Activated CD8-positive, alpha-beta memory T cell treated with anti-CD3 and anti-CD28 coated beads, Interleukin-2, amount 50 U/mL, for 1 hour (primary cell): ENCODE measurements at regions not wholly inside any gene's neighbourhood (a gene's known extent, or its start where the extent isn't known, plus 50 kb on each side); places are given as distances from the start of the nearest gene placed in this dataset.
"Not testable (repeated sequence)": the region's sequence is repeated elsewhere in the genome, so short reads cannot be mapped to it uniquely, and the experiment has no call there.

Experiments used
- DNase-seq: peaks from one replicate; pipeline ENCODE4 v3.0.0-alpha.2; 2020; ENCODE audit errors: extremely low read depth

GRCh38 chr11:11010624-11011127 is 152.8 kb upstream of the ZBED5 start:
- no peak for DNase-seq

- DNase-seq: no peak
Observed at GRCh38 chr11:11009179-11009578, 151.3 kb upstream of the ZBED5 start.

- no peak for DNase-seq
Observed at GRCh38 chr11:11004069-11004468, 146.2 kb upstream of the ZBED5 start.

- no peak for DNase-seq
Observed at GRCh38 chr11:11003226-11003625, 145.4 kb upstream of the ZBED5 start.

GRCh38 chr11:11000579-11001283 is 142.9 kb upstream of the ZBED5 start:
- DNase-seq: no peak

GRCh38 chr11:10998674-10999073 is 140.8 kb upstream of the ZBED5 start:
- no peak for DNase-seq

- DNase-seq: no peak
Observed at GRCh38 chr11:10996678-10997077, 138.8 kb upstream of the ZBED5 start.

GRCh38 chr11:10993640-10994039 is 135.8 kb upstream of the ZBED5 start:
- no peak for DNase-seq

- no peak for DNase-seq
Observed at GRCh38 chr11:10993186-10993585, 135.3 kb upstream of the ZBED5 start.

- no peak for DNase-seq
Observed at GRCh38 chr11:10991393-10991792, 133.5 kb upstream of the ZBED5 start.

- no peak for DNase-seq
Observed at GRCh38 chr11:10990637-10991193, 132.9 kb upstream of the ZBED5 start.

- no peak for DNase-seq
Observed at GRCh38 chr11:10990160-10990559, 132.3 kb upstream of the ZBED5 start.

GRCh38 chr11:10986006-10986405 is 128.2 kb upstream of the ZBED5 start:
- no peak for DNase-seq

GRCh38 chr11:10984742-10985141 is 126.9 kb upstream of the ZBED5 start:
- no peak for DNase-seq

GRCh38 chr11:10984250-10984649 is 126.4 kb upstream of the ZBED5 start:
- DNase-seq: no peak

- DNase-seq: no peak
Observed at GRCh38 chr11:10982704-10983510, 125.1 kb upstream of the ZBED5 start.

GRCh38 chr11:10979529-10979928 is 121.7 kb upstream of the ZBED5 start:
- DNase-seq: no peak

GRCh38 chr11:10978198-10978597 is 120.3 kb upstream of the ZBED5 start:
- DNase-seq: no peak

- no peak for DNase-seq
Observed at GRCh38 chr11:10975287-10975721, 117.5 kb upstream of the ZBED5 start.

GRCh38 chr11:10973416-10973815 is 115.6 kb upstream of the ZBED5 start:
- no peak for DNase-seq

GRCh38 chr11:10970926-10971325 is 113.1 kb upstream of the ZBED5 start:
- no peak for DNase-seq

GRCh38 chr11:10969387-10969786 is 111.5 kb upstream of the ZBED5 start:
- no peak for DNase-seq

- not testable (repeated sequence) for DNase-seq
Observed at GRCh38 chr11:10956884-10957283, 99.0 kb upstream of the ZBED5 start.
